Right lobe of liver (tissue), 6 donors: ENCODE measurements at regions not wholly inside any gene's neighbourhood (a gene's known extent, or its start where the extent isn't known, plus 50 kb on each side); places are given as distances from the start of the nearest gene placed in this dataset.
A peak's percentile ranks its signal among the peaks of the same experiment; 100 is the strongest.

Experiments used
- ATAC-seq, 4 donors: fragments of 200-7000 bp; cut with Tn5 transposase; one replicate each; pipeline ENCODE4 v1.9.1; 2020; ENCODE audit warnings: mild to moderate bottlenecking in 4 of 4, moderate library complexity in 4 of 4
- DNase-seq, 3 donors: peaks; one replicate each; pipeline ENCODE4 v3.0.0-alpha.2; 2020
- H3K27ac ChIP-seq, 3 donors: fragments of 200-600 bp; one replicate each; pipeline ENCODE4 v1.8.0; 2022
- H3K27me3 ChIP-seq, 2 donors: fragments of 200-600 bp; one replicate each; pipeline ENCODE4 v1.8.0; 2022
- H3K36me3 ChIP-seq, 4 donors: fragments of 200-600 bp; sonication (generic) in 1 of 4; one replicate each; pipeline versions ENCODE4 v1.5.1 to v1.8.0; 2017 to 2022; ENCODE audit warnings: control low read depth in 1 of 4
- H3K4me1 ChIP-seq, 4 donors: fragments of 200-600 bp; sonication (generic) in 1 of 4; one replicate each; pipeline versions ENCODE4 v1.5.1 to v1.8.0; 2017 to 2022; ENCODE audit warnings: control low read depth in 1 of 4
- H3K4me3 ChIP-seq, 3 donors: fragments of 200-600 bp; one replicate each; pipeline ENCODE4 v1.8.0; 2022
- H3K9me3 ChIP-seq, 4 donors: fragments of 200-600 bp; sonication (generic) in 1 of 4; one replicate each; pipeline versions ENCODE4 v1.5.1 to v1.8.0; 2017 to 2022; ENCODE audit warnings: control low read depth in 1 of 4
- CTCF ChIP-seq, 4 donors: fragments of 200-600 bp in 3 of 4; fragments of 450-650 bp in 1 of 4; IDR thresholded peaks; one replicate each; pipeline versions ENCODE4 v1.5.1 to v1.8.0; 2016 to 2022; ENCODE audit warnings: antibody characterized with exemption in 4 of 4, mild to moderate bottlenecking in 2 of 4
- POLR2A ChIP-seq: fragments of 450-650 bp; IDR thresholded peaks from one replicate; pipeline ENCODE4 v1.6.1; 2017; ENCODE audit warnings: antibody characterized with exemption, mild to moderate bottlenecking
- WGBS: methylation state at CpG from one replicate; pipeline ENCODE4 v1.1.6; 2018; ENCODE audit warnings: low coverage, low lambda C conversion rate; ENCODE audit not compliant: insufficient coverage; ENCODE audit errors: missing lambda C conversion rate; 5-methylcytosine and 5-hydroxymethylcytosine counted together
- intact Hi-C, 2 donors: fragments of 100-400 bp; cut with DNase I; formaldehyde crosslinking; loops; one replicate each; pipeline versions ENCODE4 v1.11.2 to v1.14.1; 2022
- donor health status: DM: no; HTN: yes; CAD: no.
- donor health status: DM: no; HTN: no; CAD: no.
- donor health status: DM: no; HTN: no; CAD: no.
- donor health status: DM: no; HTN: yes; CAD: no.
- donor health status: DM: no; HTN: yes; CAD: no.

DNA sequence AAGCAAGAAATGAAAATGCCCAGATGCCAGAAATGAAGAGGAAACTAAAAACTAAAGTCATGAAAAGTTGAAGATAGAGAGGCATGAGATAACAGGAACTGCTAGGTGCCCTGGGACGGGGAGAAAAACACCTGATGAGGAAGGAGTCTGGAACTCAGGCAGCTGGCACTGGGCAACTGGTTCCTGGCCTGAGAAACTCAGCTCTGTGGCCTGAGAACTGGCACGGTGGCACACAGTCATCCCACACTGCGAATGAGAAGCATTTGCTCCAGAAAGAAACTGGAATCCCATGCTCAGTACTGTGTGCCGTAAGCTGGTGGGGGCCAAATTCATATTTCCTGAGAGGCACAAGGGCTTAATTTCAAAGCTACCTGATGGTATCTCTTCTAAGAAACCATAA, 53.6 kb upstream of the RORA start:
- TF ChIP-seq POLR2A (no peak), CTCF (IDR thresholded peaks at IDR 0.05) (no peak)
- Histone ChIP-seq H3K9me3 (no peaks in the 10 kb centered on the region), H3K4me1 (peaks cover 0 to 3% (median 1%) of the 10 kb centered on the region in 4 donors), H3K36me3 (no peaks in the 10 kb centered on the region), H3K27me3 (no peaks in the 10 kb centered on the region), H3K4me3 (no peak overlapping the region), H3K27ac (no peak overlapping the region)
- intact Hi-C loops, result no loop called here
- WGBS, result 92% methylated on average over 4 of the region's 4 CpGs
- DNase-seq (no peak), ATAC-seq (peak in 1 of 4 donors; percentile 40)

- H3K27me3 ChIP-seq, result no peaks in the 10 kb centered on the region
- H3K27ac ChIP-seq, result no peak overlapping the region
- H3K9me3 ChIP-seq, result no peaks in the 10 kb centered on the region
- ATAC-seq, result peak; percentile 61 to 85 (median 84)
- no peaks in the 10 kb centered on the region for H3K36me3 ChIP-seq
- 50% methylated on average over 1 of the region's 1 CpG for WGBS
- intact Hi-C loops, result no loop called here
- no peak overlapping the region for H3K4me3 ChIP-seq
- peaks cover 0 to 5% (median 1%) of the 10 kb centered on the region in 4 donors for H3K4me1 ChIP-seq
- no peak for TF ChIP-seq POLR2A
- no peak for TF ChIP-seq CTCF (IDR thresholded peaks at IDR 0.05)
- DNase-seq, result no peak
Measured at GRCh38 chr15:61281328-61281727, 52.2 kb upstream of the RORA start.
